ENCODE measurements at regions not wholly inside any gene's neighbourhood (a gene's known extent, or its start where the extent isn't known, plus 50 kb on each side); places are given as distances from the start of the nearest gene placed in this dataset.
"Not testable (repeated sequence)": the region's sequence is repeated elsewhere in the genome, so short reads cannot be mapped to it uniquely, and the experiment has no call there.

DNA sequence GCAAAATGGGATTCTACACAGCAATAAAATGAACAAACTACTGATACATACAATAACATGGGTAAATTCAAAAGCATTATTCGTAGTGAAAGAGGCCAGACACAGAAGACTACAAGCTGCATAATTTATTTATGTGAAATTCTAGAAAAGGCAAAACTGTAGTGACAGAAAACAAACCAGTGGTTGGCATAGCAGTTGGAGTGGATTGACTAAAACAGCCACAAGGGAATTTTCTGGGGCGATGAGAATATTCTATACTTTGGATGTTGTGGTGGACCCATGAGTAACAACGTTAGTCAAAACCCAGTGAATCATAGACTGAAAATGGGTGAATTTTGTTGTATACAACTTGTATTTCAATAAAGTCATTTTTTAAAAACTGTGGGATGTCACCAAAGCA is 63.2 kb upstream of the RPL38 start:
- no peaks in the 10 kb centered on the region for H4K20me1 ChIP-seq (ENCODE audit: control insufficient read depth, insufficient read depth, low read length, poor library complexity, severe bottlenecking)
- no peaks in the 10 kb centered on the region for H3K36me3 ChIP-seq (replicated peaks in 1 of 2; ENCODE audit: control extremely low read depth in 1 of 2, control insufficient read depth in 1 of 2, extremely low read depth in 1 of 2, insufficient read depth in 2 of 2, low read length in 1 of 2)
- peaks cover 7 to 20% (median 18%) of the 10 kb centered on the region in 3 donors for H3K9me3 ChIP-seq (ENCODE audit: control extremely low read depth in 1 of 3, control insufficient read depth in 2 of 3, insufficient read depth in 1 of 3, low read length in 2 of 3)
- no peak for ATAC-seq (ENCODE audit: low read depth)
- Mint-ChIP-seq H3K4me1 (no peaks in the 10 kb centered on the region), H3K27ac (no peak overlapping the region), H3K27me3 (peaks cover 21% of the 10 kb centered on the region), H3K9me3 (ENCODE audit: insufficient read depth) (peaks cover 18% of the 10 kb centered on the region), H3K4me3 (no peak overlapping the region)
- ChIA-PET POLR2A (no interaction called here), CTCF (no interaction called here)
- no CpG with 5 or more reads among the region's 3 CpGs for WGBS (ENCODE audit: insufficient coverage)
- no peak for DNase-seq
- peaks cover 0 to 4% (median 2%) of the 10 kb centered on the region in 4 experiments for H3K27me3 ChIP-seq (replicated peaks in 1 of 4; ENCODE audit: control extremely low read depth in 1 of 4, control insufficient read depth in 3 of 4, insufficient read depth in 4 of 4, low read length in 3 of 4)
- H3K4me2 ChIP-seq (replicated peaks; ENCODE audit: low read depth, low read length, poor library complexity, severe bottlenecking) = no peak overlapping the region
- intact Hi-C loops (cut with micrococcal nuclease) = no loop called here
- no peak overlapping the region for H3K27ac ChIP-seq (ENCODE audit: low read length in 2 of 2)
- H2AFZ ChIP-seq (ENCODE audit: insufficient read depth, low read depth, low read length, poor library complexity, severe bottlenecking) = no peak overlapping the region
- no peak overlapping the region for H3K4me3 ChIP-seq (ENCODE audit: control extremely low read depth in 1 of 5, extremely low read depth in 1 of 5, insufficient read depth in 1 of 5, low read depth in 2 of 5, low read length in 4 of 5)
- H3K9ac ChIP-seq (ENCODE audit: low read length) = no peak overlapping the region
- H3K79me2 ChIP-seq (ENCODE audit: control insufficient read depth, insufficient read depth, low read length) = no peaks in the 10 kb centered on the region
- TF ChIP-seq, protein P1, sequence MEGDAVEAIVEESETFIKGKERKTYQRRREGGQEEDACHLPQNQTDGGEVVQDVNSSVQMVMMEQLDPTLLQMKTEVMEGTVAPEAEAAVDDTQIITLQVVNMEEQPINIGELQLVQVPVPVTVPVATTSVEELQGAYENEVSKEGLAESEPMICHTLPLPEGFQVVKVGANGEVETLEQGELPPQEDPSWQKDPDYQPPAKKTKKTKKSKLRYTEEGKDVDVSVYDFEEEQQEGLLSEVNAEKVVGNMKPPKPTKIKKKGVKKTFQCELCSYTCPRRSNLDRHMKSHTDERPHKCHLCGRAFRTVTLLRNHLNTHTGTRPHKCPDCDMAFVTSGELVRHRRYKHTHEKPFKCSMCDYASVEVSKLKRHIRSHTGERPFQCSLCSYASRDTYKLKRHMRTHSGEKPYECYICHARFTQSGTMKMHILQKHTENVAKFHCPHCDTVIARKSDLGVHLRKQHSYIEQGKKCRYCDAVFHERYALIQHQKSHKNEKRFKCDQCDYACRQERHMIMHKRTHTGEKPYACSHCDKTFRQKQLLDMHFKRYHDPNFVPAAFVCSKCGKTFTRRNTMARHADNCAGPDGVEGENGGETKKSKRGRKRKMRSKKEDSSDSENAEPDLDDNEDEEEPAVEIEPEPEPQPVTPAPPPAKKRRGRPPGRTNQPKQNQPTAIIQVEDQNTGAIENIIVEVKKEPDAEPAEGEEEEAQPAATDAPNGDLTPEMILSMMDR (IDR thresholded peaks at IDR 0.05) = no peak
- TF ChIP-seq EZH2 (IDR thresholded peaks at IDR 0.05; ENCODE audit: borderline replicate concordance, insufficient read depth, low read depth, low read length, poor library complexity, severe bottlenecking) = no peak
- no peaks in the 10 kb centered on the region for H3K4me1 ChIP-seq (ENCODE audit: control insufficient read depth in 2 of 2, insufficient read depth in 2 of 2, low read length in 2 of 2)

GRCh38 chr17:74141612-74142011 is 61.9 kb upstream of the RPL38 start:
- Histone ChIP-seq H2AFZ (ENCODE audit: insufficient read depth, low read depth, low read length, poor library complexity, severe bottlenecking) (no peak overlapping the region), H3K27ac (ENCODE audit: low read length in 2 of 2) (no peak overlapping the region), H3K79me2 (ENCODE audit: control insufficient read depth, insufficient read depth, low read length) (no peaks in the 10 kb centered on the region), H3K4me3 (ENCODE audit: control extremely low read depth in 1 of 5, extremely low read depth in 1 of 5, insufficient read depth in 1 of 5, low read depth in 2 of 5, low read length in 4 of 5) (no peak overlapping the region), H3K9me3 (ENCODE audit: control extremely low read depth in 1 of 3, control insufficient read depth in 2 of 3, insufficient read depth in 1 of 3, low read length in 2 of 3) (peaks cover 7 to 20% (median 20%) of the 10 kb centered on the region in 3 donors), H3K4me1 (ENCODE audit: control insufficient read depth in 2 of 2, insufficient read depth in 2 of 2, low read length in 2 of 2) (no peaks in the 10 kb centered on the region), H3K36me3 (replicated peaks in 1 of 2; ENCODE audit: control extremely low read depth in 1 of 2, control insufficient read depth in 1 of 2, extremely low read depth in 1 of 2, insufficient read depth in 2 of 2, low read length in 1 of 2) (no peaks in the 10 kb centered on the region), H4K20me1 (ENCODE audit: control insufficient read depth, insufficient read depth, low read length, poor library complexity, severe bottlenecking) (no peaks in the 10 kb centered on the region), H3K4me2 (replicated peaks; ENCODE audit: low read depth, low read length, poor library complexity, severe bottlenecking) (no peak overlapping the region), H3K9ac (ENCODE audit: low read length) (no peak overlapping the region), H3K27me3 (replicated peaks in 1 of 4; ENCODE audit: control extremely low read depth in 1 of 4, control insufficient read depth in 3 of 4, insufficient read depth in 4 of 4, low read length in 3 of 4) (peaks cover 0 to 3% (median 0%) of the 10 kb centered on the region in 4 experiments)
- no peak for ATAC-seq (ENCODE audit: low read depth)
- peaks cover 18% of the 10 kb centered on the region for H3K9me3 Mint-ChIP-seq (ENCODE audit: insufficient read depth)
- intact Hi-C loops (cut with micrococcal nuclease) = no loop called here
- CTCF ChIA-PET = no interaction called here
- TF ChIP-seq, protein P1 (IDR thresholded peaks at IDR 0.05) = no peak
- TF ChIP-seq EZH2 (IDR thresholded peaks at IDR 0.05; ENCODE audit: borderline replicate concordance, insufficient read depth, low read depth, low read length, poor library complexity, severe bottlenecking) = no peak
- H3K27ac Mint-ChIP-seq = no peak overlapping the region
- H3K4me3 Mint-ChIP-seq = no peak overlapping the region
- POLR2A ChIA-PET = no interaction called here
- peaks cover 17% of the 10 kb centered on the region for H3K27me3 Mint-ChIP-seq
- no peaks in the 10 kb centered on the region for H3K4me1 Mint-ChIP-seq
- DNase-seq = no peak

GRCh38 chr17:74143318-74143717 is 60.2 kb upstream of the RPL38 start:
- 83% methylated on average over 1 of the region's 4 CpGs for WGBS (ENCODE audit: insufficient coverage)
- H3K79me2 ChIP-seq (ENCODE audit: control insufficient read depth, insufficient read depth, low read length); H3K4me3 ChIP-seq (ENCODE audit: control extremely low read depth in 1 of 5, extremely low read depth in 1 of 5, insufficient read depth in 1 of 5, low read depth in 2 of 5, low read length in 4 of 5); H3K27ac Mint-ChIP-seq; H3K4me1 Mint-ChIP-seq; H3K27ac ChIP-seq (ENCODE audit: low read length in 2 of 2); intact Hi-C loops (cut with micrococcal nuclease); H3K27me3 ChIP-seq (replicated peaks in 1 of 4; ENCODE audit: control extremely low read depth in 1 of 4, control insufficient read depth in 3 of 4, insufficient read depth in 4 of 4, low read length in 3 of 4); H3K4me3 Mint-ChIP-seq; ATAC-seq (ENCODE audit: low read depth); H4K20me1 ChIP-seq (ENCODE audit: control insufficient read depth, insufficient read depth, low read length, poor library complexity, severe bottlenecking); H3K36me3 ChIP-seq (replicated peaks in 1 of 2; ENCODE audit: control extremely low read depth in 1 of 2, control insufficient read depth in 1 of 2, extremely low read depth in 1 of 2, insufficient read depth in 2 of 2, low read length in 1 of 2); H2AFZ ChIP-seq (ENCODE audit: insufficient read depth, low read depth, low read length, poor library complexity, severe bottlenecking); H3K4me2 ChIP-seq (replicated peaks; ENCODE audit: low read depth, low read length, poor library complexity, severe bottlenecking); DNase-seq; POLR2A ChIA-PET; H3K4me1 ChIP-seq (ENCODE audit: control insufficient read depth in 2 of 2, insufficient read depth in 2 of 2, low read length in 2 of 2); CTCF ChIA-PET; H3K9ac ChIP-seq (ENCODE audit: low read length): not testable (repeated sequence)
- H3K27me3 Mint-ChIP-seq = peaks cover 15% of the 10 kb centered on the region
- peaks cover 6 to 20% (median 20%) of the 10 kb centered on the region in 3 donors for H3K9me3 ChIP-seq (ENCODE audit: control extremely low read depth in 1 of 3, control insufficient read depth in 2 of 3, insufficient read depth in 1 of 3, low read length in 2 of 3)
- H3K9me3 Mint-ChIP-seq (ENCODE audit: insufficient read depth) = peaks cover 18% of the 10 kb centered on the region

Measured in B cell (primary cell).